H9 (cell line): ENCODE measurements at regions not wholly inside any gene's neighbourhood (a gene's known extent, or its start where the extent isn't known, plus 50 kb on each side); places are given as distances from the start of the nearest gene placed in this dataset.

Experiments used
- DNase-seq: peaks from one replicate; pipeline ENCODE4 v3.0.0-alpha.2; 2017
- H2AFZ ChIP-seq: one replicate; pipeline ENCODE4 v1.6.1; 2013; ENCODE audit warnings: mild to moderate bottlenecking, low read length, control low read depth, moderate library complexity
- H2AK5ac ChIP-seq: 2 replicates; pipeline ENCODE4 v1.6.1; 2013; ENCODE audit warnings: low read length, control low read depth, mixed read lengths; ENCODE audit not compliant: insufficient read length
- H2BK120ac ChIP-seq: one replicate; pipeline ENCODE4 v1.6.1; 2013; ENCODE audit warnings: low read depth, mild to moderate bottlenecking, low read length, control low read depth, inconsistent platforms; ENCODE audit not compliant: poor library complexity, severe bottlenecking
- H2BK12ac ChIP-seq: 2 replicates; pipeline ENCODE4 v1.6.1; 2013; ENCODE audit warnings: low read length, control low read depth, mixed read lengths, low read depth; ENCODE audit not compliant: insufficient read length
- H2BK15ac ChIP-seq: 2 replicates; pipeline ENCODE4 v1.6.1; 2013; ENCODE audit warnings: low read depth, low read length, control low read depth
- H2BK20ac ChIP-seq: one replicate; pipeline ENCODE4 v1.6.1; 2013; ENCODE audit warnings: low read depth, mild to moderate bottlenecking, low read length, control low read depth, inconsistent platforms; ENCODE audit not compliant: poor library complexity, severe bottlenecking
- H2BK5ac ChIP-seq: 2 replicates; pipeline ENCODE4 v1.6.1; 2013; ENCODE audit warnings: low read length, control low read depth, mixed read lengths; ENCODE audit not compliant: insufficient read length
- H3K14ac ChIP-seq: 2 replicates; pipeline ENCODE4 v1.6.1; 2013; ENCODE audit warnings: low read length, control low read depth; ENCODE audit not compliant: insufficient read depth
- H3K18ac ChIP-seq: 2 replicates; pipeline ENCODE4 v1.6.1; 2013; ENCODE audit warnings: low read depth, mild to moderate bottlenecking, mixed read lengths, low read length, control low read depth; ENCODE audit not compliant: insufficient read length
- H3K23ac ChIP-seq: 2 replicates; pipeline ENCODE4 v1.6.1; 2013; ENCODE audit warnings: low read length, control low read depth, mixed read lengths, low read depth; ENCODE audit not compliant: insufficient read length
- H3K23me2 ChIP-seq: 2 replicates; pipeline ENCODE4 v1.6.1; 2013; ENCODE audit warnings: low read depth, mild to moderate bottlenecking, mixed read lengths, low read length, control low read depth; ENCODE audit not compliant: insufficient read length, poor library complexity, severe bottlenecking
- H3K27ac ChIP-seq: 2 replicates; pipeline ENCODE4 v1.5.1; 2013; ENCODE audit warnings: low read length, control low read depth, mixed read lengths, low read depth; ENCODE audit not compliant: insufficient read length
- H3K27me3 ChIP-seq: 2 replicates; pipeline ENCODE4 v1.6.1; 2013; ENCODE audit warnings: low read length, control low read depth, inconsistent platforms; ENCODE audit not compliant: insufficient read depth
- H3K4ac ChIP-seq: 2 replicates; pipeline ENCODE4 v1.6.1; 2013; ENCODE audit warnings: low read depth, mild to moderate bottlenecking, control low read depth, inconsistent platforms, low read length, moderate library complexity
- H3K4me1 ChIP-seq: 2 replicates; pipeline ENCODE4 v1.6.1; 2013; ENCODE audit warnings: low read length, control low read depth, inconsistent platforms; ENCODE audit not compliant: insufficient read depth
- H3K4me2 ChIP-seq: 2 replicates; pipeline ENCODE4 v1.6.1; 2013; ENCODE audit warnings: low read length, control low read depth, mixed read lengths; ENCODE audit not compliant: insufficient read length, insufficient read depth
- H3K56ac ChIP-seq: 2 replicates; pipeline ENCODE4 v1.6.1; 2013; ENCODE audit warnings: low read depth, mild to moderate bottlenecking, mixed read lengths, low read length, control low read depth; ENCODE audit not compliant: insufficient read length
- H3K79me1 ChIP-seq: 2 replicates; pipeline ENCODE4 v1.6.1; 2013; ENCODE audit warnings: low read depth, mild to moderate bottlenecking, moderate library complexity, low read length, control low read depth, inconsistent platforms; ENCODE audit not compliant: insufficient read depth, poor library complexity, severe bottlenecking
- H3K79me2 ChIP-seq: 2 replicates; pipeline ENCODE4 v1.6.1; 2013; ENCODE audit warnings: low read length, control low read depth, inconsistent platforms; ENCODE audit not compliant: insufficient read depth
- H3K9ac ChIP-seq: 2 replicates; pipeline ENCODE4 v1.6.1; 2013; ENCODE audit warnings: low read length, control low read depth, mixed read lengths; ENCODE audit not compliant: insufficient read length; ENCODE audit errors: extremely low read depth
- H3K9me3 ChIP-seq: one replicate; pipeline ENCODE4 v1.6.1; 2013; ENCODE audit warnings: low read depth, low read length, inconsistent platforms; ENCODE audit not compliant: control insufficient read depth
- H3T11ph ChIP-seq: one replicate; pipeline ENCODE4 v1.6.1; 2013; ENCODE audit warnings: mild to moderate bottlenecking, low read length, control low read depth, inconsistent platforms
- H4K20me1 ChIP-seq: one replicate; pipeline ENCODE4 v1.6.1; 2013; ENCODE audit not compliant: control insufficient read depth, insufficient read length, insufficient read depth
- H4K5ac ChIP-seq: 2 replicates; pipeline ENCODE4 v1.6.1; 2013; ENCODE audit warnings: low read depth, mild to moderate bottlenecking, mixed read lengths, low read length, control low read depth; ENCODE audit not compliant: insufficient read length
- H4K8ac ChIP-seq: replicated peaks from 2 replicates; pipeline ENCODE4 v1.6.1; 2013; ENCODE audit warnings: low read length, control low read depth, mixed read lengths, low read depth; ENCODE audit not compliant: insufficient read length
- H4K91ac ChIP-seq: 2 replicates; pipeline ENCODE4 v1.6.1; 2013; ENCODE audit warnings: low read depth, mild to moderate bottlenecking, moderate library complexity, mixed read lengths, low read length, control low read depth; ENCODE audit not compliant: insufficient read length
- H3K27ac Mint-ChIP-seq, 3 experiments: 2 replicates in 2 of 3; 3 replicates in 1 of 3; pipeline ENCODE4 v1.8.0; 2020 to 2021; ENCODE audit warnings: mixed read lengths in 3 of 3, mild to moderate bottlenecking in 1 of 3, moderate library complexity in 1 of 3
- H3K27me3 Mint-ChIP-seq: 2 replicates; pipeline ENCODE4 v1.8.0; 2021; ENCODE audit warnings: low read depth, mild to moderate bottlenecking, moderate library complexity, mixed read lengths
- H3K36me3 Mint-ChIP-seq, 3 experiments: 2 replicates in 2 of 3; 3 replicates in 1 of 3; pipeline ENCODE4 v1.8.0; 2020 to 2021; ENCODE audit warnings: low read depth in 3 of 3, mixed read lengths in 3 of 3; ENCODE audit not compliant: insufficient read depth in 1 of 3
- H3K4me1 Mint-ChIP-seq, 2 experiments: 2 replicates each; pipeline ENCODE4 v1.8.0; 2020; ENCODE audit warnings: mixed read lengths in 2 of 2
- H3K4me3 Mint-ChIP-seq, 2 experiments: 2 replicates in 1 of 2; 3 replicates in 1 of 2; pipeline ENCODE4 v1.8.0; 2020 to 2021; ENCODE audit warnings: mild to moderate bottlenecking in 2 of 2, mixed read lengths in 2 of 2, moderate library complexity in 1 of 2
- H3K9me3 Mint-ChIP-seq, 2 experiments: 2 replicates in 1 of 2; 3 replicates in 1 of 2; pipeline ENCODE4 v1.8.0; 2020; ENCODE audit warnings: mild to moderate bottlenecking in 2 of 2, mixed read lengths in 2 of 2, moderate library complexity in 1 of 2
- CTCF ChIP-seq: fragments of 200-600 bp; sonication (generic); conservative IDR thresholded peaks from 3 replicates; pipeline ENCODE4 v1.8.0; 2021; ENCODE audit warnings: antibody characterized with exemption, mild to moderate bottlenecking
- WGBS: extraction: QIAGEN DNeasy Blood & Tissue Kit; methylation state at CpG from one replicate; pipeline ENCODE4 v1.1.7; 2013; ENCODE audit warnings: missing lambda C conversion rate, low lambda C conversion rate, mixed read lengths; ENCODE audit not compliant: insufficient read length; ENCODE audit errors: extremely low coverage; 5-methylcytosine and 5-hydroxymethylcytosine counted together

- no peak overlapping the region for H2BK12ac ChIP-seq
- no peak overlapping the region for H3K23ac ChIP-seq
- H3K79me2 ChIP-seq = no peaks in the 10 kb centered on the region
- H3K79me1 ChIP-seq = no peaks in the 10 kb centered on the region
- no peaks in the 10 kb centered on the region for H3K4me1 ChIP-seq
- H2BK20ac ChIP-seq = no peak overlapping the region
- H3K27me3 ChIP-seq = no peaks in the 10 kb centered on the region
- no peak overlapping the region for H4K8ac ChIP-seq
- H2AFZ ChIP-seq = no peak overlapping the region
- H3K4ac ChIP-seq = no peak overlapping the region
- H3K4me3 Mint-ChIP-seq = no peak overlapping the region
- no peak overlapping the region for H3K18ac ChIP-seq
- no peaks in the 10 kb centered on the region for H3K23me2 ChIP-seq
- no peak overlapping the region for H3T11ph ChIP-seq
- no peaks in the 10 kb centered on the region for H3K36me3 Mint-ChIP-seq
- no peak overlapping the region for H3K14ac ChIP-seq
- peaks cover 11% of the 10 kb centered on the region for H3K27me3 Mint-ChIP-seq
- H3K9me3 Mint-ChIP-seq = no peaks in the 10 kb centered on the region; a peak in 3 of 5 replicates
- no peak overlapping the region for H3K27ac Mint-ChIP-seq
- no peak for DNase-seq
- no CpG with 5 or more reads among the region's 7 CpGs for WGBS
- no peaks in the 10 kb centered on the region for H4K20me1 ChIP-seq
- no peaks in the 10 kb centered on the region for H3K9me3 ChIP-seq
- no peak overlapping the region for H4K91ac ChIP-seq
- H3K56ac ChIP-seq = no peak overlapping the region
- no peak overlapping the region for H3K27ac ChIP-seq
- H3K9ac ChIP-seq = no peak overlapping the region
- peaks cover 2 to 6% of the 10 kb centered on the region in 2 experiments for H3K4me1 Mint-ChIP-seq
- no peak for TF ChIP-seq CTCF
- no peak overlapping the region for H3K4me2 ChIP-seq
- H2AK5ac ChIP-seq = no peak overlapping the region
- H2BK5ac ChIP-seq = no peak overlapping the region
- no peak overlapping the region for H2BK120ac ChIP-seq
- H4K5ac ChIP-seq = no peak overlapping the region
- H2BK15ac ChIP-seq = no peak overlapping the region
Observed at GRCh38 chr13:30135351-30135750, 172.0 kb downstream of the KATNAL1 start.
